Activated B cell treated with CpG ODN at 0.5 μM for 24 hours (primary cell): ENCODE measurements at regions not wholly inside any gene's neighbourhood (a gene's known extent, or its start where the extent isn't known, plus 50 kb on each side); places are given as distances from the start of the nearest gene placed in this dataset.

ENCODE experiments used
- ATAC-seq: fragments of 200-7000 bp; cut with Tn5 transposase; one replicate; pipeline ENCODE4 v1.10.0; 2021; ENCODE audit warnings: low read depth, mild to moderate bottlenecking, moderate library complexity
- CTCF ChIA-PET: fragments of 350-600 bp; sonication (Branson Sonifier 250); formaldehyde crosslinking; loops from one replicate; lab custom pipeline; 2021; ENCODE audit warnings: antibody characterized with exemption; lab: Charles Lee
- POLR2A ChIA-PET: fragments of 350-600 bp; sonication (Branson Sonifier 250); formaldehyde crosslinking; loops from one replicate; lab custom pipeline; 2021; ENCODE audit warnings: antibody characterized with exemption; lab: Charles Lee
- DNase-seq: peaks from one replicate; pipeline ENCODE4 v3.0.0; 2022
- H3K27ac Mint-ChIP-seq: one replicate; pipeline ENCODE4 v1.8.0; 2020; ENCODE audit warnings: mixed read lengths
- H3K27me3 Mint-ChIP-seq: one replicate; pipeline ENCODE4 v1.8.0; 2021; ENCODE audit warnings: mixed read lengths
- H3K36me3 Mint-ChIP-seq: one replicate; pipeline ENCODE4 v1.8.0; 2021; ENCODE audit warnings: low read depth, mixed read lengths
- H3K4me1 Mint-ChIP-seq: one replicate; pipeline ENCODE4 v1.8.0; 2021; ENCODE audit warnings: mixed read lengths
- H3K4me3 Mint-ChIP-seq: one replicate; pipeline ENCODE4 v1.8.0; 2020; ENCODE audit warnings: mild to moderate bottlenecking, mixed read lengths
- H3K9me3 Mint-ChIP-seq: one replicate; pipeline ENCODE4 v1.8.0; 2020; ENCODE audit warnings: mixed read lengths
- CTCF ChIP-seq: fragments of 200-600 bp; IDR thresholded peaks from one replicate; pipeline ENCODE4 v1.8.0; 2022; ENCODE audit warnings: antibody characterized with exemption, mild to moderate bottlenecking
- intact Hi-C: fragments of 100-400 bp; cut with micrococcal nuclease; formaldehyde crosslinking; loops from one replicate; pipeline ENCODE4 v1.15.1; 2024

- ChIA-PET CTCF (no interaction called here), POLR2A (no interaction called here)
- TF ChIP-seq CTCF = no peak
- Mint-ChIP-seq H3K27ac (no peak overlapping the region), H3K4me1 (no peaks in the 10 kb centered on the region), H3K27me3 (peaks cover 6% of the 10 kb centered on the region), H3K9me3 (no peaks in the 10 kb centered on the region), H3K4me3 (no peak overlapping the region), H3K36me3 (no peaks in the 10 kb centered on the region)
- ATAC-seq = no peak
- intact Hi-C loops = no loop called here
- DNase-seq = no peak
These were observed 83.1 kb upstream of the FGF3 start for GRCh38 chr11:69902337-69902736.

- ChIA-PET POLR2A (no interaction called here), CTCF (no interaction called here)
- H3K9me3 Mint-ChIP-seq = no peaks in the 10 kb centered on the region
These were observed 84.0 kb upstream of the FGF3 start for GRCh38 chr11:69903211-69903610.

GRCh38 chr11:69904161-69904973 is 85.2 kb upstream of the FGF3 start:
- no peak for DNase-seq
- ChIA-PET POLR2A (no interaction called here), CTCF (no interaction called here)
- H3K4me3 Mint-ChIP-seq = no peak overlapping the region
- H3K27me3 Mint-ChIP-seq = peaks cover 11% of the 10 kb centered on the region
- no peaks in the 10 kb centered on the region for H3K36me3 Mint-ChIP-seq
- ATAC-seq = no peak
- H3K27ac Mint-ChIP-seq = no peak overlapping the region
- H3K9me3 Mint-ChIP-seq = no peaks in the 10 kb centered on the region
- no peak for TF ChIP-seq CTCF
- H3K4me1 Mint-ChIP-seq = no peaks in the 10 kb centered on the region
- intact Hi-C loops = no loop called here

More at GRCh38 chr11:69903211-69903610, 84.0 kb upstream of the FGF3 start:
- peaks cover 8% of the 10 kb centered on the region for H3K27me3 Mint-ChIP-seq
- no peaks in the 10 kb centered on the region for H3K36me3 Mint-ChIP-seq
- TF ChIP-seq CTCF = no peak
- no peak overlapping the region for H3K4me3 Mint-ChIP-seq
- intact Hi-C loops = no loop called here
- DNase-seq = no peak
- no peak overlapping the region for H3K27ac Mint-ChIP-seq
- ATAC-seq = no peak
- H3K4me1 Mint-ChIP-seq = no peaks in the 10 kb centered on the region

GRCh38 chr11:69904974-69905535 is 85.8 kb upstream of the FGF3 start:
- ChIA-PET CTCF (no interaction called here), POLR2A (no interaction called here)
- DNase-seq (no peak), ATAC-seq (no peak)
- intact Hi-C loops = no loop called here
- Mint-ChIP-seq H3K4me1 (no peaks in the 10 kb centered on the region), H3K9me3 (no peaks in the 10 kb centered on the region), H3K27me3 (peaks cover 9% of the 10 kb centered on the region), H3K4me3 (no peak overlapping the region), H3K27ac (no peak overlapping the region), H3K36me3 (no peaks in the 10 kb centered on the region)
- no peak for TF ChIP-seq CTCF

- POLR2A ChIA-PET = no interaction called here
- ATAC-seq (no peak), DNase-seq (no peak)
- H3K27ac Mint-ChIP-seq = no peak overlapping the region
- CTCF ChIA-PET = no interaction called here
- TF ChIP-seq CTCF = no peak
- peaks cover 9% of the 10 kb centered on the region for H3K27me3 Mint-ChIP-seq
- intact Hi-C loops = no loop called here
- H3K4me3 Mint-ChIP-seq = no peak overlapping the region
- H3K4me1 Mint-ChIP-seq = no peaks in the 10 kb centered on the region
- H3K9me3 Mint-ChIP-seq = no peaks in the 10 kb centered on the region
- H3K36me3 Mint-ChIP-seq = no peaks in the 10 kb centered on the region
These were observed 86.6 kb upstream of the FGF3 start for GRCh38 chr11:69905611-69906452.
